Bronchial epithelial cell (primary cell): ENCODE measurements at regions not wholly inside any gene's neighbourhood (a gene's known extent, or its start where the extent isn't known, plus 50 kb on each side); places are given as distances from the start of the nearest gene placed in this dataset.

Experiments used
- DNase-seq: peaks from one replicate; pipeline ENCODE4 v3.0.0-alpha.2; 2010; ENCODE audit warnings: low read depth
- FAIRE-seq: peaks from 2 replicates; lab custom pipeline; 2011; peaks lifted over from hg19 to GRCh38; lab: Jason Lieb, UNC
- H3K27me3 ChIP-seq: 2 replicates; pipeline ENCODE4 v1.5.1; 2011; ENCODE audit warnings: low read length; ENCODE audit not compliant: control insufficient read depth, insufficient read depth
- H3K36me3 ChIP-seq: 2 replicates; pipeline ENCODE4 v1.5.1; 2011; ENCODE audit warnings: low read length; ENCODE audit not compliant: control insufficient read depth, insufficient read depth
- H3K4me3 ChIP-seq: 2 replicates; pipeline ENCODE4 v1.5.1; 2011; ENCODE audit warnings: mild to moderate bottlenecking, low read depth, low read length, control low read depth
- CTCF ChIP-seq: IDR thresholded peaks from 2 replicates; pipeline ENCODE4 v1.5.1; 2011; ENCODE audit warnings: mild to moderate bottlenecking, moderate library complexity, low read length, control low read depth, inconsistent platforms; ENCODE audit not compliant: insufficient read depth, severe bottlenecking

- FAIRE-seq: no peak
- Histone ChIP-seq H3K36me3 (no peaks in the 10 kb centered on the region), H3K27me3 (no peaks in the 10 kb centered on the region), H3K4me3 (no peak overlapping the region)
- no peak for TF ChIP-seq CTCF
- DNase-seq: no peak
Observed at GRCh38 chr11:116084511-116084910, 580.3 kb upstream of the CADM1 start.

- Histone ChIP-seq H3K4me3 (no peak overlapping the region), H3K27me3 (no peaks in the 10 kb centered on the region), H3K36me3 (no peaks in the 10 kb centered on the region)
- FAIRE-seq (no peak), DNase-seq (no peak)
- no peak for TF ChIP-seq CTCF
Observed at GRCh38 chr11:116082256-116082655, 578.0 kb upstream of the CADM1 start.

GRCh38 chr11:116079580-116079979, 575.4 kb upstream of the CADM1 start:
- DNase-seq: no peak
- no peak for FAIRE-seq
- H3K27me3 ChIP-seq: no peaks in the 10 kb centered on the region
- no peak overlapping the region for H3K4me3 ChIP-seq
- no peak for TF ChIP-seq CTCF
- no peaks in the 10 kb centered on the region for H3K36me3 ChIP-seq

GRCh38 chr11:116078101-116078591, 573.9 kb upstream of the CADM1 start:
- FAIRE-seq: no peak

GRCh38 chr11:116077092-116077491, 572.9 kb upstream of the CADM1 start:
- Histone ChIP-seq H3K27me3 (no peaks in the 10 kb centered on the region), H3K4me3 (no peak overlapping the region), H3K36me3 (no peaks in the 10 kb centered on the region)
- DNase-seq: no peak
- no peak for TF ChIP-seq CTCF
- FAIRE-seq: no peak

More at GRCh38 chr11:116078101-116078591, 573.9 kb upstream of the CADM1 start:
- no peak for DNase-seq
- H3K36me3 ChIP-seq: no peaks in the 10 kb centered on the region
- H3K4me3 ChIP-seq: no peak overlapping the region
- no peaks in the 10 kb centered on the region for H3K27me3 ChIP-seq
- no peak for TF ChIP-seq CTCF
